ENCODE measurements at regions not wholly inside any gene's neighbourhood (a gene's known extent, or its start where the extent isn't known, plus 50 kb on each side); places are given as distances from the start of the nearest gene placed in this dataset.

- Mint-ChIP-seq H3K27me3 (no peaks in the 10 kb centered on the region), H3K4me1 (peaks cover 11% of the 10 kb centered on the region), H3K27ac (peak overlapping the region; percentile 93), H3K9me3 (peaks cover 8% of the 10 kb centered on the region), H3K4me3 (peak overlapping the region; percentile 66), H3K36me3 (peaks cover 17% of the 10 kb centered on the region)
- POLR2A ChIA-PET, result interaction anchor here (1.4 kb wide), 1 partner anchor 28 kb away, joined by 3 read pairs; no protein-coding TSS in a partner anchor
- peak; percentile 74 for ATAC-seq (ENCODE audit: low read depth)
- no peak for DNase-seq
Measured at GRCh38 chr18:67302043-67302442, 214.5 kb downstream of the DSEL start.

- Mint-ChIP-seq H3K27ac (peak overlapping the region; percentile 93), H3K4me3 (peak overlapping the region; percentile 66), H3K36me3 (peaks cover 17% of the 10 kb centered on the region), H3K9me3 (peaks cover 8% of the 10 kb centered on the region), H3K27me3 (no peaks in the 10 kb centered on the region), H3K4me1 (peaks cover 11% of the 10 kb centered on the region)
- POLR2A ChIA-PET, result interaction anchor here (1.4 kb wide), 1 partner anchor 28 kb away, joined by 3 read pairs; no protein-coding TSS in a partner anchor
- ATAC-seq (ENCODE audit: low read depth), result peak; percentile 34
- DNase-seq, result no peak
Measured at GRCh38 chr18:67301592-67301991, 214.9 kb downstream of the DSEL start.

- H3K4me1 Mint-ChIP-seq, result peaks cover 11% of the 10 kb centered on the region
- no peak overlapping the region for H3K27ac Mint-ChIP-seq
- no peak overlapping the region for H3K4me3 Mint-ChIP-seq
- peaks cover 17% of the 10 kb centered on the region for H3K36me3 Mint-ChIP-seq
- H3K9me3 Mint-ChIP-seq, result peaks cover 8% of the 10 kb centered on the region
- H3K27me3 Mint-ChIP-seq, result no peaks in the 10 kb centered on the region
- POLR2A ChIA-PET, result no interaction called here
- peak; percentile 36 for DNase-seq
- no peak for ATAC-seq (ENCODE audit: low read depth)
Measured at GRCh38 chr18:67300498-67300897, 216.0 kb downstream of the DSEL start.

- Mint-ChIP-seq H3K9me3 (no peaks in the 10 kb centered on the region), H3K4me1 (no peaks in the 10 kb centered on the region), H3K36me3 (no peaks in the 10 kb centered on the region), H3K27me3 (peaks cover 2% of the 10 kb centered on the region), H3K4me3 (no peak overlapping the region), H3K27ac (no peak overlapping the region)
- no peak for DNase-seq
- ATAC-seq (ENCODE audit: low read depth), result no peak
- POLR2A ChIA-PET, result no interaction called here
Measured at GRCh38 chr18:67292814-67293213, 223.7 kb downstream of the DSEL start.

GRCh38 chr18:67290421-67290820 lies 226.1 kb downstream of the DSEL start:
- Mint-ChIP-seq H3K27ac (no peak overlapping the region), H3K4me1 (no peaks in the 10 kb centered on the region)
- no peak for ATAC-seq (ENCODE audit: low read depth)

GRCh38 chr18:67285583-67285982 lies 230.9 kb downstream of the DSEL start:
- POLR2A ChIA-PET, result no interaction called here
- Mint-ChIP-seq H3K4me3 (no peak overlapping the region), H3K4me1 (no peaks in the 10 kb centered on the region), H3K27ac (no peak overlapping the region), H3K36me3 (no peaks in the 10 kb centered on the region), H3K27me3 (peaks cover 3% of the 10 kb centered on the region), H3K9me3 (no peaks in the 10 kb centered on the region)
- no peak for ATAC-seq (ENCODE audit: low read depth)
- DNase-seq, result no peak

More at GRCh38 chr18:67290421-67290820, 226.1 kb downstream of the DSEL start:
- POLR2A ChIA-PET, result no interaction called here
- Mint-ChIP-seq H3K4me3 (no peak overlapping the region), H3K9me3 (no peaks in the 10 kb centered on the region), H3K27me3 (peaks cover 4% of the 10 kb centered on the region), H3K36me3 (no peaks in the 10 kb centered on the region)
- no peak for DNase-seq

GRCh38 chr18:67282796-67283195 lies 233.7 kb downstream of the DSEL start:
- H3K4me3 Mint-ChIP-seq, result no peak overlapping the region
- H3K9me3 Mint-ChIP-seq, result no peaks in the 10 kb centered on the region

GRCh38 chr18:67281746-67282145 lies 234.8 kb downstream of the DSEL start:
- Mint-ChIP-seq H3K27ac (no peak overlapping the region), H3K9me3 (no peaks in the 10 kb centered on the region), H3K36me3 (no peaks in the 10 kb centered on the region), H3K27me3 (peaks cover 2% of the 10 kb centered on the region), H3K4me3 (no peak overlapping the region), H3K4me1 (no peaks in the 10 kb centered on the region)
- ATAC-seq (ENCODE audit: low read depth) (no peak), DNase-seq (no peak)
- POLR2A ChIA-PET, result no interaction called here

More at GRCh38 chr18:67282796-67283195, 233.7 kb downstream of the DSEL start:
- DNase-seq (no peak), ATAC-seq (ENCODE audit: low read depth) (no peak)
- POLR2A ChIA-PET, result no interaction called here
- H3K27me3 Mint-ChIP-seq, result peaks cover 2% of the 10 kb centered on the region
- H3K4me1 Mint-ChIP-seq, result no peaks in the 10 kb centered on the region
- no peaks in the 10 kb centered on the region for H3K36me3 Mint-ChIP-seq
- H3K27ac Mint-ChIP-seq, result no peak overlapping the region

- DNase-seq, result no peak
Measured at GRCh38 chr18:67280486-67281242, 235.9 kb downstream of the DSEL start.

GRCh38 chr18:67279988-67280387 lies 236.5 kb downstream of the DSEL start:
- DNase-seq (no peak), ATAC-seq (ENCODE audit: low read depth) (no peak)
- POLR2A ChIA-PET, result no interaction called here
- Mint-ChIP-seq H3K4me3 (no peak overlapping the region), H3K4me1 (no peaks in the 10 kb centered on the region), H3K9me3 (no peaks in the 10 kb centered on the region), H3K27me3 (peaks cover 2% of the 10 kb centered on the region), H3K36me3 (peaks cover 1% of the 10 kb centered on the region), H3K27ac (no peak overlapping the region)

More at GRCh38 chr18:67280486-67281242, 235.9 kb downstream of the DSEL start:
- H3K4me1 Mint-ChIP-seq, result no peaks in the 10 kb centered on the region
- no peaks in the 10 kb centered on the region for H3K27me3 Mint-ChIP-seq
- H3K9me3 Mint-ChIP-seq, result no peaks in the 10 kb centered on the region
- POLR2A ChIA-PET, result no interaction called here
- H3K36me3 Mint-ChIP-seq, result no peaks in the 10 kb centered on the region
- no peak overlapping the region for H3K4me3 Mint-ChIP-seq
- no peak for ATAC-seq (ENCODE audit: low read depth)
- H3K27ac Mint-ChIP-seq, result no peak overlapping the region

- no peak for DNase-seq
- Mint-ChIP-seq H3K9me3 (no peaks in the 10 kb centered on the region), H3K27ac (no peak overlapping the region), H3K27me3 (peaks cover 2% of the 10 kb centered on the region), H3K4me3 (no peak overlapping the region), H3K36me3 (peaks cover 1% of the 10 kb centered on the region), H3K4me1 (no peaks in the 10 kb centered on the region)
- POLR2A ChIA-PET, result no interaction called here
- no peak for ATAC-seq (ENCODE audit: low read depth)
Measured at GRCh38 chr18:67278984-67279383, 237.5 kb downstream of the DSEL start.

GRCh38 chr18:67276638-67277037 lies 239.9 kb downstream of the DSEL start:
- Mint-ChIP-seq H3K27ac (no peak overlapping the region), H3K9me3 (peaks cover 2% of the 10 kb centered on the region), H3K27me3 (peaks cover 2% of the 10 kb centered on the region), H3K36me3 (peaks cover 1% of the 10 kb centered on the region), H3K4me3 (no peak overlapping the region), H3K4me1 (no peaks in the 10 kb centered on the region)
- no peak for ATAC-seq (ENCODE audit: low read depth)
- POLR2A ChIA-PET, result no interaction called here
- DNase-seq, result no peak

- POLR2A ChIA-PET, result interaction anchor here (1.5 kb wide), 1 partner anchor 29 kb away, joined by 3 read pairs; no protein-coding TSS in a partner anchor
- Mint-ChIP-seq H3K4me1 (no peaks in the 10 kb centered on the region), H3K36me3 (peaks cover 1% of the 10 kb centered on the region), H3K4me3 (no peak overlapping the region), H3K9me3 (peaks cover 2% of the 10 kb centered on the region), H3K27ac (no peak overlapping the region), H3K27me3 (peaks cover 2% of the 10 kb centered on the region)
- no peak for ATAC-seq (ENCODE audit: low read depth)
- DNase-seq, result no peak
Measured at GRCh38 chr18:67273288-67273687, 243.2 kb downstream of the DSEL start.

- ATAC-seq (ENCODE audit: low read depth) (no peak), DNase-seq (no peak)
- H3K4me3 Mint-ChIP-seq, result no peak overlapping the region
- peaks cover 4% of the 10 kb centered on the region for H3K9me3 Mint-ChIP-seq
- no peaks in the 10 kb centered on the region for H3K36me3 Mint-ChIP-seq
- peaks cover 23% of the 10 kb centered on the region for H3K4me1 Mint-ChIP-seq
- H3K27me3 Mint-ChIP-seq, result no peaks in the 10 kb centered on the region
- no peak overlapping the region for H3K27ac Mint-ChIP-seq
- POLR2A ChIA-PET, result no interaction called here
Measured at GRCh38 chr18:67269206-67269605, 247.3 kb downstream of the DSEL start.

Measured in activated naive CD8-positive, alpha-beta T cell treated with anti-CD3 and anti-CD28 coated beads, Interleukin-2, amount 10 ng/mL, durations not matched to agents 7 days and 5 days (primary cell).